ENCODE measurements at regions not wholly inside any gene's neighbourhood (a gene's known extent, or its start where the extent isn't known, plus 50 kb on each side); places are given as distances from the start of the nearest gene placed in this dataset.

- DNase-seq (no peak), ATAC-seq (no peak)
- BruUV-seq (replicated peaks), result no TSS peak
- intact Hi-C loops (cut with micrococcal nuclease), result no loop called here
- Histone ChIP-seq H3K9ac (ENCODE audit: low read length) (no peak overlapping the region), H3K4me3 (ENCODE audit: low read length) (peak overlapping the region; percentile 30; the same call in 1 of the 2 replicates), H3F3A (ENCODE audit: low read length, unreplicated experiment) (no peaks in the 10 kb centered on the region), H2AFZ (ENCODE audit: low read length) (no peak overlapping the region), H3K9me2 (replicated peaks; ENCODE audit: low read length) (no peaks in the 10 kb centered on the region), H3K4me1 (ENCODE audit: insufficient read depth, low read length) (no peaks in the 10 kb centered on the region), H3K27ac (ENCODE audit: low read length) (no peak overlapping the region), H3K79me2 (ENCODE audit: low read length) (no peaks in the 10 kb centered on the region), H4K20me1 (ENCODE audit: low read length) (no peaks in the 10 kb centered on the region), H3K4me2 (ENCODE audit: low read length) (peak overlapping the region; percentile 51), H3K36me3 (ENCODE audit: low read depth, low read length) (no peaks in the 10 kb centered on the region), H3K27me3 (ENCODE audit: low read length) (no peaks in the 10 kb centered on the region; the same call in 1 of the 2 replicates), H3K9me3 (ENCODE audit: low read length) (no peaks in the 10 kb centered on the region)
- TF ChIP-seq, protein P1, sequence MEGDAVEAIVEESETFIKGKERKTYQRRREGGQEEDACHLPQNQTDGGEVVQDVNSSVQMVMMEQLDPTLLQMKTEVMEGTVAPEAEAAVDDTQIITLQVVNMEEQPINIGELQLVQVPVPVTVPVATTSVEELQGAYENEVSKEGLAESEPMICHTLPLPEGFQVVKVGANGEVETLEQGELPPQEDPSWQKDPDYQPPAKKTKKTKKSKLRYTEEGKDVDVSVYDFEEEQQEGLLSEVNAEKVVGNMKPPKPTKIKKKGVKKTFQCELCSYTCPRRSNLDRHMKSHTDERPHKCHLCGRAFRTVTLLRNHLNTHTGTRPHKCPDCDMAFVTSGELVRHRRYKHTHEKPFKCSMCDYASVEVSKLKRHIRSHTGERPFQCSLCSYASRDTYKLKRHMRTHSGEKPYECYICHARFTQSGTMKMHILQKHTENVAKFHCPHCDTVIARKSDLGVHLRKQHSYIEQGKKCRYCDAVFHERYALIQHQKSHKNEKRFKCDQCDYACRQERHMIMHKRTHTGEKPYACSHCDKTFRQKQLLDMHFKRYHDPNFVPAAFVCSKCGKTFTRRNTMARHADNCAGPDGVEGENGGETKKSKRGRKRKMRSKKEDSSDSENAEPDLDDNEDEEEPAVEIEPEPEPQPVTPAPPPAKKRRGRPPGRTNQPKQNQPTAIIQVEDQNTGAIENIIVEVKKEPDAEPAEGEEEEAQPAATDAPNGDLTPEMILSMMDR (conservative IDR thresholded peaks at IDR 0.05; ENCODE audit: low read depth, low read length), result no peak
- TF ChIP-seq EZH2phosphoT487 (IDR thresholded peaks at IDR 0.05; ENCODE audit: borderline replicate concordance, low read length), result no peak
- no peak for TF ChIP-seq EZH2 (IDR thresholded peaks at IDR 0.05; ENCODE audit: low read length, unreplicated experiment)
- CTCF ChIA-PET, result no interaction called here
- POLR2A ChIA-PET (ENCODE audit: unreplicated experiment), result no interaction called here
Observed at GRCh38 chr2:162915858-162916257, 77.3 kb upstream of the KCNH7 start.

DNA sequence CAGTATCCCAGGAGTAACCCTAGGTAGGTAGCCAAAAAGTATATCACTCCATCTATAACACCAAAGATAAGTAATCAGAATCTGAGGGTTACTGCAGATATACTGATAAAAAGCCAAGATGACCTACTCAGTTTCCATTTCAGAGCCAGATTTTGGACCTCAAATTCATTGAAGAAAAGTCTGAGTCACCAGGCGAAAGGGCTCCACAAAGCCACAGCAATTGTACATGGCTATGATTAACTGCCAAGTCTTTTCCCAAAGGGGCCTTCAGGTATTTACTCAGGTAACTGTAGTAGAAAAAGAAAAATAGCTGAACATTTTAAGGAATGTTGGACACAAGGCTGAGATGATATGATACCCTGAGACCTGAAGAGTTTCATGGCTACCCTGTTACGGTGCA is 75.6 kb upstream of the KCNH7 start:
- BruUV-seq (replicated peaks), result no TSS peak
- intact Hi-C loops (cut with micrococcal nuclease), result no loop called here
- Histone ChIP-seq H3K4me2 (ENCODE audit: low read length) (no peak overlapping the region), H3K4me1 (ENCODE audit: insufficient read depth, low read length) (no peaks in the 10 kb centered on the region), H3K9me3 (ENCODE audit: low read length) (no peaks in the 10 kb centered on the region), H3K27ac (ENCODE audit: low read length) (no peak overlapping the region), H2AFZ (ENCODE audit: low read length) (no peak overlapping the region), H3K79me2 (ENCODE audit: low read length) (no peaks in the 10 kb centered on the region), H3K36me3 (ENCODE audit: low read depth, low read length) (no peaks in the 10 kb centered on the region), H4K20me1 (ENCODE audit: low read length) (no peaks in the 10 kb centered on the region), H3K9ac (ENCODE audit: low read length) (no peak overlapping the region), H3F3A (ENCODE audit: low read length, unreplicated experiment) (no peaks in the 10 kb centered on the region), H3K27me3 (ENCODE audit: low read length) (no peaks in the 10 kb centered on the region; the same call in 1 of the 2 replicates), H3K4me3 (ENCODE audit: low read length) (no peak overlapping the region), H3K9me2 (replicated peaks; ENCODE audit: low read length) (no peaks in the 10 kb centered on the region)
- DNase-seq (peak; percentile 62), ATAC-seq (no peak)
- no peak for TF ChIP-seq EZH2 (IDR thresholded peaks at IDR 0.05; ENCODE audit: low read length, unreplicated experiment)
- no peak for TF ChIP-seq EZH2phosphoT487 (IDR thresholded peaks at IDR 0.05; ENCODE audit: borderline replicate concordance, low read length)
- TF ChIP-seq, protein P1 (conservative IDR thresholded peaks at IDR 0.05; ENCODE audit: low read depth, low read length), result no peak
- CTCF ChIA-PET, result no interaction called here
- POLR2A ChIA-PET (ENCODE audit: unreplicated experiment), result no interaction called here

GRCh38 chr2:162912787-162913186 is 74.2 kb upstream of the KCNH7 start:
- TF ChIP-seq EZH2phosphoT487 (IDR thresholded peaks at IDR 0.05; ENCODE audit: borderline replicate concordance, low read length) (no peak), EZH2 (IDR thresholded peaks at IDR 0.05; ENCODE audit: low read length, unreplicated experiment) (no peak)
- TF ChIP-seq, protein P1 (conservative IDR thresholded peaks at IDR 0.05; ENCODE audit: low read depth, low read length), result no peak
- H3K79me2 ChIP-seq (ENCODE audit: low read length), result no peaks in the 10 kb centered on the region
- H3K9me3 ChIP-seq (ENCODE audit: low read length), result no peaks in the 10 kb centered on the region
- no peaks in the 10 kb centered on the region for H3K4me1 ChIP-seq (ENCODE audit: insufficient read depth, low read length)
- no peaks in the 10 kb centered on the region for H4K20me1 ChIP-seq (ENCODE audit: low read length)
- H3K4me2 ChIP-seq (ENCODE audit: low read length), result no peak overlapping the region
- H3K27ac ChIP-seq (ENCODE audit: low read length), result no peak overlapping the region
- POLR2A ChIA-PET (ENCODE audit: unreplicated experiment), result no interaction called here
- no peak overlapping the region for H2AFZ ChIP-seq (ENCODE audit: low read length)
- H3K9me2 ChIP-seq (replicated peaks; ENCODE audit: low read length), result no peaks in the 10 kb centered on the region
- H3K27me3 ChIP-seq (ENCODE audit: low read length), result no peaks in the 10 kb centered on the region; the same call in 1 of the 2 replicates
- intact Hi-C loops (cut with micrococcal nuclease), result no loop called here
- no peak for ATAC-seq
- H3K36me3 ChIP-seq (ENCODE audit: low read depth, low read length), result no peaks in the 10 kb centered on the region
- no peak for DNase-seq
- no TSS peak for BruUV-seq (replicated peaks)
- H3K9ac ChIP-seq (ENCODE audit: low read length), result no peak overlapping the region
- H3K4me3 ChIP-seq (ENCODE audit: low read length), result no peak overlapping the region
- no peaks in the 10 kb centered on the region for H3F3A ChIP-seq (ENCODE audit: low read length, unreplicated experiment)
- CTCF ChIA-PET, result no interaction called here

Data from PC-3 (cell line).